ENCODE measurements at regions not wholly inside any gene's neighbourhood (a gene's known extent, or its start where the extent isn't known, plus 50 kb on each side); places are given as distances from the start of the nearest gene placed in this dataset.

- Histone ChIP-seq H4K20me1 (replicated peaks in 1 of 2; ENCODE audit: control insufficient read depth in 1 of 2, insufficient read depth in 2 of 2, low read length in 2 of 2) (no peaks in the 10 kb centered on the region), H2BK15ac (ENCODE audit: low read length) (no peak overlapping the region), H4K91ac (replicated peaks; ENCODE audit: insufficient read length, low read length) (no peak overlapping the region), H3K27ac (ENCODE audit: low read depth, low read length) (no peak overlapping the region), H3K4ac (replicated peaks; ENCODE audit: insufficient read length, low read depth, low read length) (no peak overlapping the region), H3K14ac (ENCODE audit: insufficient read length) (no peak overlapping the region), H3K79me2 (ENCODE audit: control insufficient read depth in 1 of 2, insufficient read depth in 2 of 2, low read length in 2 of 2) (no peaks in the 10 kb centered on the region), H3K23ac (ENCODE audit: insufficient read length) (no peak overlapping the region), H2BK20ac (ENCODE audit: low read length) (no peak overlapping the region), H2AFZ (ENCODE audit: low read length) (no peak overlapping the region), H4K5ac (ENCODE audit: insufficient read length, low read depth, low read length) (no peak overlapping the region), H4K8ac (ENCODE audit: extremely low read depth, insufficient read depth, low read length) (no peak overlapping the region), H3K36me3 (ENCODE audit: control insufficient read depth in 2 of 4, insufficient read depth in 4 of 4, low read length in 3 of 4) (no peaks in the 10 kb centered on the region), H2BK12ac (ENCODE audit: low read depth, low read length) (no peak overlapping the region), H3K9ac (replicated peaks in 1 of 4; ENCODE audit: extremely low read depth in 1 of 4, low read depth in 3 of 4, low read length in 3 of 4) (no peak overlapping the region), H3K4me3 (ENCODE audit: extremely low read depth in 1 of 4, insufficient read depth in 2 of 4, low read depth in 3 of 4, low read length in 4 of 4) (no peak overlapping the region), H3K4me2 (ENCODE audit: insufficient read depth in 1 of 2, low read depth in 2 of 2, low read length in 2 of 2) (no peak overlapping the region), H2BK120ac (replicated peaks; ENCODE audit: low read depth, low read length) (no peak overlapping the region), H3K18ac (ENCODE audit: extremely low read depth, low read length) (no peak overlapping the region), H3K9me3 (ENCODE audit: insufficient read depth in 2 of 2, low read depth in 1 of 2, low read length in 1 of 2) (no peaks in the 10 kb centered on the region), H2AK5ac (ENCODE audit: low read depth, low read length) (no peak overlapping the region), H3K79me1 (ENCODE audit: low read depth, low read length) (no peaks in the 10 kb centered on the region), H3K27me3 (replicated peaks in 1 of 4; ENCODE audit: control insufficient read depth in 3 of 4, extremely low read depth in 1 of 4, insufficient read depth in 3 of 4, low read length in 3 of 4) (no peaks in the 10 kb centered on the region), H3K23me2 (ENCODE audit: low read depth, low read length) (no peaks in the 10 kb centered on the region), H3K4me1 (replicated peaks in 1 of 4; ENCODE audit: control insufficient read depth in 3 of 4, insufficient read depth in 4 of 4, low read length in 3 of 4) (no peaks in the 10 kb centered on the region), H2BK5ac (ENCODE audit: low read depth, low read length) (no peak overlapping the region), H3K56ac (replicated peaks; ENCODE audit: insufficient read length, low read depth, low read length) (no peak overlapping the region)
- CTCF ChIA-PET (ENCODE audit: partially characterized antibody), result interaction anchor here (0.9 to 1.7 kb wide), 3 partner anchors 17 to 535 kb away, joined by 3 to 6 read pairs (median 6); no protein-coding TSS in a partner anchor
- POLR2A ChIA-PET (ENCODE audit: partially characterized antibody), result interaction anchor here (0.6 kb wide), 1 partner anchor 99 kb away, joined by 5 read pairs; no protein-coding TSS in a partner anchor
- TF ChIP-seq CHD1 (IDR thresholded peaks at IDR 0.05; ENCODE audit: low read depth, low read length) (no peak), CREB1 (IDR thresholded peaks at IDR 0.05) (no peak), BACH1 (IDR thresholded peaks at IDR 0.05; ENCODE audit: low read length) (no peak), SAP30 (IDR thresholded peaks at IDR 0.05; ENCODE audit: insufficient read depth, insufficient replicate concordance, low read length) (no peak), NRF1 (IDR thresholded peaks at IDR 0.05; ENCODE audit: low read depth, low read length) (no peak), CHD2 (IDR thresholded peaks at IDR 0.05; ENCODE audit: low read length) (no peak), KDM5A (IDR thresholded peaks at IDR 0.05; ENCODE audit: low read length) (no peak), BRCA1 (IDR thresholded peaks at IDR 0.05; ENCODE audit: low read depth, low read length) (no peak), FOSL1 (IDR thresholded peaks at IDR 0.05; ENCODE audit: insufficient read depth, low read depth, low read length) (no peak), TBP (IDR thresholded peaks at IDR 0.05; ENCODE audit: low read depth, low read length) (no peak), POLR2AphosphoS5 (IDR thresholded peaks at IDR 0.05; ENCODE audit: low read depth, low read length) (no peak), PHF8 (conservative IDR thresholded peaks at IDR 0.05; ENCODE audit: low read depth, low read length) (no peak), GTF2F1 (IDR thresholded peaks at IDR 0.05; ENCODE audit: borderline replicate concordance, low read depth, low read length) (no peak), TAF1 (IDR thresholded peaks at IDR 0.05; ENCODE audit: low read depth, low read length) (no peak)
- TF ChIP-seq, protein P1, sequence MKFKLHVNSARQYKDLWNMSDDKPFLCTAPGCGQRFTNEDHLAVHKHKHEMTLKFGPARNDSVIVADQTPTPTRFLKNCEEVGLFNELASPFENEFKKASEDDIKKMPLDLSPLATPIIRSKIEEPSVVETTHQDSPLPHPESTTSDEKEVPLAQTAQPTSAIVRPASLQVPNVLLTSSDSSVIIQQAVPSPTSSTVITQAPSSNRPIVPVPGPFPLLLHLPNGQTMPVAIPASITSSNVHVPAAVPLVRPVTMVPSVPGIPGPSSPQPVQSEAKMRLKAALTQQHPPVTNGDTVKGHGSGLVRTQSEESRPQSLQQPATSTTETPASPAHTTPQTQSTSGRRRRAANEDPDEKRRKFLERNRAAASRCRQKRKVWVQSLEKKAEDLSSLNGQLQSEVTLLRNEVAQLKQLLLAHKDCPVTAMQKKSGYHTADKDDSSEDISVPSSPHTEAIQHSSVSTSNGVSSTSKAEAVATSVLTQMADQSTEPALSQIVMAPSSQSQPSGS (IDR thresholded peaks at IDR 0.05; ENCODE audit: low read length), result no peak
- FAIRE-seq, result no peak
- DNase-seq (ENCODE audit: low read depth in 1 of 2, low spot score in 2 of 2), result no peak
- WGBS, 2 experiments (ENCODE audit: extremely low coverage in 1 of 2, insufficient coverage in 1 of 2, insufficient read length in 1 of 2, insufficient replicate concordance in 2 of 2, low coverage in 1 of 2, low lambda C conversion rate in 2 of 2, missing lambda C conversion rate in 1 of 2), result 100% methylated on average over 2 of the region's 2 CpGs; no CpG with 5 or more reads in 1 of the 2 experiments
These were observed 101.6 kb downstream of the FAM76B start for GRCh38 chr11:95688015-95688414.
